ENCODE measurements at regions not wholly inside any gene's neighbourhood (a gene's known extent, or its start where the extent isn't known, plus 50 kb on each side); places are given as distances from the start of the nearest gene placed in this dataset.

GRCh38 chr10:78304091-78305045, 270.7 kb downstream of the RPS24 start:
- H3K9me2 ChIP-seq (ENCODE audit: insufficient read depth), result no peaks in the 10 kb centered on the region
- TF ChIP-seq CTCF (conservative IDR thresholded peaks at IDR 0.05), result no peak
- no peak for TF ChIP-seq EZH2 (IDR thresholded peaks at IDR 0.05; ENCODE audit: low read depth)
- H4K20me1 ChIP-seq (ENCODE audit: insufficient read depth), result no peaks in the 10 kb centered on the region
- H3K79me2 ChIP-seq (ENCODE audit: low read depth), result no peaks in the 10 kb centered on the region
- POLR2A ChIA-PET (ENCODE audit: unreplicated experiment), result no interaction called here
- no peak for DNase-seq
- intact Hi-C loops (cut with micrococcal nuclease; ENCODE audit: unreplicated experiment), result loop anchor here (5.0 kb wide), 1 partner anchor 257 kb away; no protein-coding TSS in a partner anchor
- H2AFZ ChIP-seq, result no peak overlapping the region
- H3F3A ChIP-seq (ENCODE audit: insufficient read depth, low read depth), result peaks cover 4% of the 10 kb centered on the region; the same call in 1 of the 2 replicates
- no TSS peak for BruUV-seq (replicated peaks)
- no peaks in the 10 kb centered on the region for H3K36me3 ChIP-seq (ENCODE audit: low read depth)
- no peaks in the 10 kb centered on the region; the same call in 1 of the 2 replicates for H3K27me3 ChIP-seq (ENCODE audit: insufficient read depth, low read depth)
- CTCF ChIA-PET, result interaction anchor here (0.6 to 1.0 kb wide), 2 partner anchors 888 to 900 kb away, joined by 3 read pairs; no protein-coding TSS in a partner anchor
- no peak overlapping the region for H3K4me2 ChIP-seq
- H3K27ac ChIP-seq, result no peak overlapping the region
- no peaks in the 10 kb centered on the region for H3K9me3 ChIP-seq (ENCODE audit: insufficient read depth, low read depth)
- no peak overlapping the region for H3K4me3 ChIP-seq
- H3K4me1 ChIP-seq (replicated peaks; ENCODE audit: insufficient read depth), result peaks cover 10% of the 10 kb centered on the region

- Histone ChIP-seq H3K4me1 (replicated peaks; ENCODE audit: insufficient read depth) (peaks cover 10% of the 10 kb centered on the region), H4K20me1 (ENCODE audit: insufficient read depth) (no peaks in the 10 kb centered on the region), H3K36me3 (ENCODE audit: low read depth) (no peaks in the 10 kb centered on the region), H3K9me3 (ENCODE audit: insufficient read depth, low read depth) (no peaks in the 10 kb centered on the region), H3K4me3 (no peak overlapping the region), H3K4me2 (no peak overlapping the region), H2AFZ (no peak overlapping the region), H3K79me2 (ENCODE audit: low read depth) (no peaks in the 10 kb centered on the region), H3K27me3 (ENCODE audit: insufficient read depth, low read depth) (no peaks in the 10 kb centered on the region; the same call in 1 of the 2 replicates), H3K27ac (no peak overlapping the region), H3K9me2 (ENCODE audit: insufficient read depth) (no peaks in the 10 kb centered on the region), H3F3A (ENCODE audit: insufficient read depth, low read depth) (peaks cover 4% of the 10 kb centered on the region; the same call in 1 of the 2 replicates)
- BruUV-seq (replicated peaks), result no TSS peak
- CTCF ChIA-PET, result interaction anchor here (0.6 kb wide), 1 partner anchor 876 kb away, joined by 3 read pairs; no protein-coding TSS in a partner anchor
- intact Hi-C loops (cut with micrococcal nuclease; ENCODE audit: unreplicated experiment), result no loop called here
- TF ChIP-seq EZH2 (IDR thresholded peaks at IDR 0.05; ENCODE audit: low read depth) (no peak), CTCF (conservative IDR thresholded peaks at IDR 0.05) (no peak)
- POLR2A ChIA-PET (ENCODE audit: unreplicated experiment), result no interaction called here
- no peak for DNase-seq
Measured at GRCh38 chr10:78305311-78305710, 271.6 kb downstream of the RPS24 start.

- CTCF ChIA-PET, result no interaction called here
- no TSS peak for BruUV-seq (replicated peaks)
- intact Hi-C loops (cut with micrococcal nuclease; ENCODE audit: unreplicated experiment), result no loop called here
Measured at GRCh38 chr10:78306358-78306757, 272.7 kb downstream of the RPS24 start.

More at GRCh38 chr10:78306358-78306757, 272.7 kb downstream of the RPS24 start:
- Histone ChIP-seq H3K4me1 (replicated peaks; ENCODE audit: insufficient read depth) (peaks cover 10% of the 10 kb centered on the region), H3F3A (ENCODE audit: insufficient read depth, low read depth) (peaks cover 4% of the 10 kb centered on the region; the same call in 1 of the 2 replicates), H3K27me3 (ENCODE audit: insufficient read depth, low read depth) (no peaks in the 10 kb centered on the region; the same call in 1 of the 2 replicates), H3K36me3 (ENCODE audit: low read depth) (no peaks in the 10 kb centered on the region), H3K4me3 (no peak overlapping the region), H3K4me2 (no peak overlapping the region), H3K9me3 (ENCODE audit: insufficient read depth, low read depth) (no peaks in the 10 kb centered on the region), H4K20me1 (ENCODE audit: insufficient read depth) (no peaks in the 10 kb centered on the region), H2AFZ (no peak overlapping the region), H3K9me2 (ENCODE audit: insufficient read depth) (no peaks in the 10 kb centered on the region), H3K79me2 (ENCODE audit: low read depth) (no peaks in the 10 kb centered on the region), H3K27ac (no peak overlapping the region)
- POLR2A ChIA-PET (ENCODE audit: unreplicated experiment), result interaction anchor here (0.6 kb wide), 1 partner anchor 548 kb away, joined by 3 read pairs; no protein-coding TSS in a partner anchor
- TF ChIP-seq EZH2 (IDR thresholded peaks at IDR 0.05; ENCODE audit: low read depth) (no peak), CTCF (conservative IDR thresholded peaks at IDR 0.05) (no peak)
- no peak for DNase-seq

Data from PC-9 (cell line).